GM13977 (cell line): ENCODE measurements at regions not wholly inside any gene's neighbourhood (a gene's known extent, or its start where the extent isn't known, plus 50 kb on each side); places are given as distances from the start of the nearest gene placed in this dataset.

Source experiments
- DNase-seq: peaks from one replicate; pipeline ENCODE4 v3.0.0; 2012; ENCODE audit warnings: low spot score
- CTCF ChIP-seq: IDR thresholded peaks from 2 replicates; pipeline ENCODE4 v1.5.1; 2012; ENCODE audit warnings: mild to moderate bottlenecking, control low read depth; ENCODE audit not compliant: insufficient read depth; ENCODE audit errors: extremely low read depth, missing control alignments
- in situ Hi-C: fragments of 300-500 bp; cut with MboI; formaldehyde crosslinking; loops from one replicate; pipeline ENCODE4 v1.12.0; 2022; ENCODE audit warnings: low sequenced_read_pairs, low pct_unique_long_range_greater_than_20kb, mixed read lengths, inconsistent platforms; ENCODE audit not compliant: unreplicated experiment

- in situ Hi-C loops = no loop called here
- no peak for DNase-seq
- TF ChIP-seq CTCF = no peak
These were observed 710.7 kb upstream of the SLIT2 start for GRCh38 chr4:19540859-19541540.

GRCh38 chr4:19539201-19539600 is 712.5 kb upstream of the SLIT2 start:
- in situ Hi-C loops = no loop called here
- no peak for DNase-seq
- TF ChIP-seq CTCF = no peak

GRCh38 chr4:19534159-19534558 is 717.5 kb upstream of the SLIT2 start:
- in situ Hi-C loops = no loop called here
- DNase-seq = no peak
- TF ChIP-seq CTCF = no peak

GRCh38 chr4:19531906-19532848 is 719.5 kb upstream of the SLIT2 start:
- TF ChIP-seq CTCF = no peak
- no peak for DNase-seq
- in situ Hi-C loops = no loop called here

GRCh38 chr4:19523964-19524363 is 727.7 kb upstream of the SLIT2 start:
- no peak for TF ChIP-seq CTCF
- in situ Hi-C loops = no loop called here
- no peak for DNase-seq

GRCh38 chr4:19522966-19523365 is 728.7 kb upstream of the SLIT2 start:
- in situ Hi-C loops = no loop called here
- no peak for TF ChIP-seq CTCF
- no peak for DNase-seq
